H9 (cell line): ENCODE measurements at regions not wholly inside any gene's neighbourhood (a gene's known extent, or its start where the extent isn't known, plus 50 kb on each side); places are given as distances from the start of the nearest gene placed in this dataset.

ENCODE experiments used
- DNase-seq: peaks from one replicate; pipeline ENCODE4 v3.0.0-alpha.2; 2017
- H2AFZ ChIP-seq: one replicate; pipeline ENCODE4 v1.6.1; 2013; ENCODE audit warnings: mild to moderate bottlenecking, low read length, control low read depth, moderate library complexity
- H2AK5ac ChIP-seq: 2 replicates; pipeline ENCODE4 v1.6.1; 2013; ENCODE audit warnings: low read length, control low read depth, mixed read lengths; ENCODE audit not compliant: insufficient read length
- H2BK120ac ChIP-seq: one replicate; pipeline ENCODE4 v1.6.1; 2013; ENCODE audit warnings: low read depth, mild to moderate bottlenecking, low read length, control low read depth, inconsistent platforms; ENCODE audit not compliant: poor library complexity, severe bottlenecking
- H2BK12ac ChIP-seq: 2 replicates; pipeline ENCODE4 v1.6.1; 2013; ENCODE audit warnings: low read length, control low read depth, mixed read lengths, low read depth; ENCODE audit not compliant: insufficient read length
- H2BK15ac ChIP-seq: 2 replicates; pipeline ENCODE4 v1.6.1; 2013; ENCODE audit warnings: low read depth, low read length, control low read depth
- H2BK20ac ChIP-seq: one replicate; pipeline ENCODE4 v1.6.1; 2013; ENCODE audit warnings: low read depth, mild to moderate bottlenecking, low read length, control low read depth, inconsistent platforms; ENCODE audit not compliant: poor library complexity, severe bottlenecking
- H2BK5ac ChIP-seq: 2 replicates; pipeline ENCODE4 v1.6.1; 2013; ENCODE audit warnings: low read length, control low read depth, mixed read lengths; ENCODE audit not compliant: insufficient read length
- H3K14ac ChIP-seq: 2 replicates; pipeline ENCODE4 v1.6.1; 2013; ENCODE audit warnings: low read length, control low read depth; ENCODE audit not compliant: insufficient read depth
- H3K18ac ChIP-seq: 2 replicates; pipeline ENCODE4 v1.6.1; 2013; ENCODE audit warnings: low read depth, mild to moderate bottlenecking, mixed read lengths, low read length, control low read depth; ENCODE audit not compliant: insufficient read length
- H3K23ac ChIP-seq: 2 replicates; pipeline ENCODE4 v1.6.1; 2013; ENCODE audit warnings: low read length, control low read depth, mixed read lengths, low read depth; ENCODE audit not compliant: insufficient read length
- H3K23me2 ChIP-seq: 2 replicates; pipeline ENCODE4 v1.6.1; 2013; ENCODE audit warnings: low read depth, mild to moderate bottlenecking, mixed read lengths, low read length, control low read depth; ENCODE audit not compliant: insufficient read length, poor library complexity, severe bottlenecking
- H3K27ac ChIP-seq: 2 replicates; pipeline ENCODE4 v1.5.1; 2013; ENCODE audit warnings: low read length, control low read depth, mixed read lengths, low read depth; ENCODE audit not compliant: insufficient read length
- H3K27me3 ChIP-seq: 2 replicates; pipeline ENCODE4 v1.6.1; 2013; ENCODE audit warnings: low read length, control low read depth, inconsistent platforms; ENCODE audit not compliant: insufficient read depth
- H3K4ac ChIP-seq: 2 replicates; pipeline ENCODE4 v1.6.1; 2013; ENCODE audit warnings: low read depth, mild to moderate bottlenecking, control low read depth, inconsistent platforms, low read length, moderate library complexity
- H3K4me1 ChIP-seq: 2 replicates; pipeline ENCODE4 v1.6.1; 2013; ENCODE audit warnings: low read length, control low read depth, inconsistent platforms; ENCODE audit not compliant: insufficient read depth
- H3K4me2 ChIP-seq: 2 replicates; pipeline ENCODE4 v1.6.1; 2013; ENCODE audit warnings: low read length, control low read depth, mixed read lengths; ENCODE audit not compliant: insufficient read length, insufficient read depth
- H3K56ac ChIP-seq: 2 replicates; pipeline ENCODE4 v1.6.1; 2013; ENCODE audit warnings: low read depth, mild to moderate bottlenecking, mixed read lengths, low read length, control low read depth; ENCODE audit not compliant: insufficient read length
- H3K79me1 ChIP-seq: 2 replicates; pipeline ENCODE4 v1.6.1; 2013; ENCODE audit warnings: low read depth, mild to moderate bottlenecking, moderate library complexity, low read length, control low read depth, inconsistent platforms; ENCODE audit not compliant: insufficient read depth, poor library complexity, severe bottlenecking
- H3K79me2 ChIP-seq: 2 replicates; pipeline ENCODE4 v1.6.1; 2013; ENCODE audit warnings: low read length, control low read depth, inconsistent platforms; ENCODE audit not compliant: insufficient read depth
- H3K9ac ChIP-seq: 2 replicates; pipeline ENCODE4 v1.6.1; 2013; ENCODE audit warnings: low read length, control low read depth, mixed read lengths; ENCODE audit not compliant: insufficient read length; ENCODE audit errors: extremely low read depth
- H3K9me3 ChIP-seq: one replicate; pipeline ENCODE4 v1.6.1; 2013; ENCODE audit warnings: low read depth, low read length, inconsistent platforms; ENCODE audit not compliant: control insufficient read depth
- H3T11ph ChIP-seq: one replicate; pipeline ENCODE4 v1.6.1; 2013; ENCODE audit warnings: mild to moderate bottlenecking, low read length, control low read depth, inconsistent platforms
- H4K20me1 ChIP-seq: one replicate; pipeline ENCODE4 v1.6.1; 2013; ENCODE audit not compliant: control insufficient read depth, insufficient read length, insufficient read depth
- H4K5ac ChIP-seq: 2 replicates; pipeline ENCODE4 v1.6.1; 2013; ENCODE audit warnings: low read depth, mild to moderate bottlenecking, mixed read lengths, low read length, control low read depth; ENCODE audit not compliant: insufficient read length
- H4K8ac ChIP-seq: replicated peaks from 2 replicates; pipeline ENCODE4 v1.6.1; 2013; ENCODE audit warnings: low read length, control low read depth, mixed read lengths, low read depth; ENCODE audit not compliant: insufficient read length
- H4K91ac ChIP-seq: 2 replicates; pipeline ENCODE4 v1.6.1; 2013; ENCODE audit warnings: low read depth, mild to moderate bottlenecking, moderate library complexity, mixed read lengths, low read length, control low read depth; ENCODE audit not compliant: insufficient read length
- H3K27ac Mint-ChIP-seq, 3 experiments: 2 replicates in 2 of 3; 3 replicates in 1 of 3; pipeline ENCODE4 v1.8.0; 2020 to 2021; ENCODE audit warnings: mixed read lengths in 3 of 3, mild to moderate bottlenecking in 1 of 3, moderate library complexity in 1 of 3
- H3K27me3 Mint-ChIP-seq: 2 replicates; pipeline ENCODE4 v1.8.0; 2021; ENCODE audit warnings: low read depth, mild to moderate bottlenecking, moderate library complexity, mixed read lengths
- H3K36me3 Mint-ChIP-seq, 3 experiments: 2 replicates in 2 of 3; 3 replicates in 1 of 3; pipeline ENCODE4 v1.8.0; 2020 to 2021; ENCODE audit warnings: low read depth in 3 of 3, mixed read lengths in 3 of 3; ENCODE audit not compliant: insufficient read depth in 1 of 3
- H3K4me1 Mint-ChIP-seq, 2 experiments: 2 replicates each; pipeline ENCODE4 v1.8.0; 2020; ENCODE audit warnings: mixed read lengths in 2 of 2
- H3K4me3 Mint-ChIP-seq, 2 experiments: 2 replicates in 1 of 2; 3 replicates in 1 of 2; pipeline ENCODE4 v1.8.0; 2020 to 2021; ENCODE audit warnings: mild to moderate bottlenecking in 2 of 2, mixed read lengths in 2 of 2, moderate library complexity in 1 of 2
- H3K9me3 Mint-ChIP-seq, 2 experiments: 2 replicates in 1 of 2; 3 replicates in 1 of 2; pipeline ENCODE4 v1.8.0; 2020; ENCODE audit warnings: mild to moderate bottlenecking in 2 of 2, mixed read lengths in 2 of 2, moderate library complexity in 1 of 2
- CTCF ChIP-seq: fragments of 200-600 bp; sonication (generic); conservative IDR thresholded peaks from 3 replicates; pipeline ENCODE4 v1.8.0; 2021; ENCODE audit warnings: antibody characterized with exemption, mild to moderate bottlenecking

- Histone ChIP-seq H3K23ac (no peak overlapping the region), H3T11ph (no peak overlapping the region), H2BK20ac (no peak overlapping the region), H2AFZ (no peak overlapping the region), H3K4me2 (no peak overlapping the region), H3K23me2 (no peaks in the 10 kb centered on the region), H3K18ac (no peak overlapping the region), H4K20me1 (no peaks in the 10 kb centered on the region), H3K9ac (no peak overlapping the region), H4K8ac (no peak overlapping the region), H2BK15ac (no peak overlapping the region), H4K5ac (no peak overlapping the region), H2AK5ac (no peak overlapping the region), H3K27ac (no peak overlapping the region), H3K79me1 (no peaks in the 10 kb centered on the region), H2BK12ac (no peak overlapping the region), H2BK5ac (no peak overlapping the region), H3K79me2 (no peaks in the 10 kb centered on the region), H3K56ac (no peak overlapping the region), H3K4me1 (no peaks in the 10 kb centered on the region), H2BK120ac (no peak overlapping the region), H3K9me3 (no peaks in the 10 kb centered on the region), H3K14ac (no peak overlapping the region), H3K4ac (no peak overlapping the region), H3K27me3 (no peaks in the 10 kb centered on the region), H4K91ac (no peak overlapping the region)
- Mint-ChIP-seq H3K4me1 (no peaks in the 10 kb centered on the region), H3K4me3 (no peak overlapping the region), H3K9me3 (peaks cover 0 to 2% of the 10 kb centered on the region in 2 experiments; a peak in 3 of 5 replicates), H3K27me3 (no peaks in the 10 kb centered on the region), H3K27ac (no peak overlapping the region), H3K36me3 (no peaks in the 10 kb centered on the region; a peak in 1 of 7 replicates)
- no peak for TF ChIP-seq CTCF
- DNase-seq, result no peak
These were observed 1025.7 kb downstream of the GRM8 start for GRCh38 chr7:126227055-126227454.
